Lower leg skin (tissue), 3 donors: ENCODE measurements at regions not wholly inside any gene's neighbourhood (a gene's known extent, or its start where the extent isn't known, plus 50 kb on each side); places are given as distances from the start of the nearest gene placed in this dataset.

ENCODE experiments used
- POLR2A ChIP-seq, 2 donors: fragments of 450-650 bp; IDR thresholded peaks; one replicate each; pipeline ENCODE4 v1.6.1; 2016 to 2017; ENCODE audit warnings: antibody characterized with exemption in 2 of 2, mild to moderate bottlenecking in 1 of 2, moderate library complexity in 1 of 2
- TF ChIP-seq, protein P1 (sequence below), 3 donors: fragments of 450-650 bp; IDR thresholded peaks; one replicate each; pipeline ENCODE4 v1.5.1; 2016; ENCODE audit warnings: antibody characterized with exemption in 3 of 3, mild to moderate bottlenecking in 3 of 3, moderate library complexity in 2 of 3

GRCh38 chr1:80194221-80194620 is 1187.7 kb upstream of the ADGRL4 start:
- TF ChIP-seq, protein P1, sequence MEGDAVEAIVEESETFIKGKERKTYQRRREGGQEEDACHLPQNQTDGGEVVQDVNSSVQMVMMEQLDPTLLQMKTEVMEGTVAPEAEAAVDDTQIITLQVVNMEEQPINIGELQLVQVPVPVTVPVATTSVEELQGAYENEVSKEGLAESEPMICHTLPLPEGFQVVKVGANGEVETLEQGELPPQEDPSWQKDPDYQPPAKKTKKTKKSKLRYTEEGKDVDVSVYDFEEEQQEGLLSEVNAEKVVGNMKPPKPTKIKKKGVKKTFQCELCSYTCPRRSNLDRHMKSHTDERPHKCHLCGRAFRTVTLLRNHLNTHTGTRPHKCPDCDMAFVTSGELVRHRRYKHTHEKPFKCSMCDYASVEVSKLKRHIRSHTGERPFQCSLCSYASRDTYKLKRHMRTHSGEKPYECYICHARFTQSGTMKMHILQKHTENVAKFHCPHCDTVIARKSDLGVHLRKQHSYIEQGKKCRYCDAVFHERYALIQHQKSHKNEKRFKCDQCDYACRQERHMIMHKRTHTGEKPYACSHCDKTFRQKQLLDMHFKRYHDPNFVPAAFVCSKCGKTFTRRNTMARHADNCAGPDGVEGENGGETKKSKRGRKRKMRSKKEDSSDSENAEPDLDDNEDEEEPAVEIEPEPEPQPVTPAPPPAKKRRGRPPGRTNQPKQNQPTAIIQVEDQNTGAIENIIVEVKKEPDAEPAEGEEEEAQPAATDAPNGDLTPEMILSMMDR (IDR thresholded peaks at IDR 0.05): no peak
- TF ChIP-seq POLR2A (IDR thresholded peaks at IDR 0.05): no peak
